Endothelial cell (in vitro differentiated cells): ENCODE measurements at regions not wholly inside any gene's neighbourhood (a gene's known extent, or its start where the extent isn't known, plus 50 kb on each side); places are given as distances from the start of the nearest gene placed in this dataset.

Experiments
- DNase-seq: peaks from one replicate; pipeline ENCODE4 v3.0.0; 2021; ENCODE audit warnings: low spot score
- H3K27ac Mint-ChIP-seq: one replicate; pipeline ENCODE4 v1.8.0; 2021; ENCODE audit warnings: mixed read lengths, inconsistent platforms; ENCODE audit not compliant: unreplicated experiment
- H3K27me3 Mint-ChIP-seq: one replicate; pipeline ENCODE4 v1.8.0; 2021; ENCODE audit warnings: mild to moderate bottlenecking, moderate library complexity, mixed read lengths, inconsistent platforms; ENCODE audit not compliant: unreplicated experiment
- H3K36me3 Mint-ChIP-seq: one replicate; pipeline ENCODE4 v1.8.0; 2021; ENCODE audit warnings: mild to moderate bottlenecking, low read depth, mixed read lengths, inconsistent platforms; ENCODE audit not compliant: unreplicated experiment
- H3K4me1 Mint-ChIP-seq: one replicate; pipeline ENCODE4 v1.8.0; 2021; ENCODE audit warnings: mild to moderate bottlenecking, mixed read lengths, inconsistent platforms; ENCODE audit not compliant: unreplicated experiment
- H3K4me3 Mint-ChIP-seq: one replicate; pipeline ENCODE4 v1.8.0; 2021; ENCODE audit warnings: mild to moderate bottlenecking, mixed read lengths, inconsistent platforms; ENCODE audit not compliant: unreplicated experiment
- H3K9me3 Mint-ChIP-seq: one replicate; pipeline ENCODE4 v1.8.0; 2021; ENCODE audit warnings: mixed read lengths, inconsistent platforms; ENCODE audit not compliant: unreplicated experiment
- CTCF ChIP-seq: fragments of 200-600 bp; sonication (generic); IDR thresholded peaks from one replicate; pipeline ENCODE4 v1.5.0; 2021; ENCODE audit warnings: antibody characterized with exemption; ENCODE audit not compliant: unreplicated experiment

GRCh38 chr3:43957553-43957952, 266.8 kb downstream of the ABHD5 start:
- Mint-ChIP-seq H3K4me3 (no peak overlapping the region), H3K27ac (no peak overlapping the region), H3K36me3 (no peaks in the 10 kb centered on the region), H3K4me1 (no peaks in the 10 kb centered on the region), H3K27me3 (no peaks in the 10 kb centered on the region), H3K9me3 (no peaks in the 10 kb centered on the region)
- no peak for DNase-seq
- no peak for TF ChIP-seq CTCF

GRCh38 chr3:43958005-43958770, 267.4 kb downstream of the ABHD5 start:
- no peak overlapping the region for H3K4me3 Mint-ChIP-seq
- H3K27me3 Mint-ChIP-seq, result no peaks in the 10 kb centered on the region
- no peak for DNase-seq
- TF ChIP-seq CTCF, result no peak
- H3K4me1 Mint-ChIP-seq, result no peaks in the 10 kb centered on the region
- H3K36me3 Mint-ChIP-seq, result no peaks in the 10 kb centered on the region
- H3K27ac Mint-ChIP-seq, result no peak overlapping the region
- H3K9me3 Mint-ChIP-seq, result no peaks in the 10 kb centered on the region

GRCh38 chr3:43958973-43959372, 268.2 kb downstream of the ABHD5 start:
- Mint-ChIP-seq H3K36me3 (no peaks in the 10 kb centered on the region), H3K27me3 (no peaks in the 10 kb centered on the region), H3K27ac (no peak overlapping the region), H3K4me1 (no peaks in the 10 kb centered on the region), H3K4me3 (no peak overlapping the region), H3K9me3 (no peaks in the 10 kb centered on the region)
- DNase-seq, result no peak
- TF ChIP-seq CTCF, result no peak

- Mint-ChIP-seq H3K4me3 (no peak overlapping the region), H3K9me3 (no peaks in the 10 kb centered on the region), H3K36me3 (no peaks in the 10 kb centered on the region), H3K27ac (no peak overlapping the region), H3K27me3 (no peaks in the 10 kb centered on the region), H3K4me1 (no peaks in the 10 kb centered on the region)
- DNase-seq, result no peak
- no peak for TF ChIP-seq CTCF
These were observed 269.0 kb downstream of the ABHD5 start for GRCh38 chr3:43959498-43960447.

- H3K27me3 Mint-ChIP-seq, result no peaks in the 10 kb centered on the region
- TF ChIP-seq CTCF, result no peak
- H3K9me3 Mint-ChIP-seq, result no peaks in the 10 kb centered on the region
- no peaks in the 10 kb centered on the region for H3K36me3 Mint-ChIP-seq
- DNase-seq, result no peak
- no peak overlapping the region for H3K27ac Mint-ChIP-seq
- no peak overlapping the region for H3K4me3 Mint-ChIP-seq
- no peaks in the 10 kb centered on the region for H3K4me1 Mint-ChIP-seq
These were observed 269.7 kb downstream of the ABHD5 start for GRCh38 chr3:43960448-43960840.
